ENCODE measurements at regions not wholly inside any gene's neighbourhood (a gene's known extent, or its start where the extent isn't known, plus 50 kb on each side); places are given as distances from the start of the nearest gene placed in this dataset.

- no peak for DNase-seq
Measured at GRCh38 chr20:39524371-39524911, 562.3 kb downstream of the DHX35 start.

GRCh38 chr20:39523405-39523804, 561.3 kb downstream of the DHX35 start:
- DNase-seq: no peak

GRCh38 chr20:39518654-39519053, 556.5 kb downstream of the DHX35 start:
- no peak for DNase-seq

- DNase-seq: no peak
Measured at GRCh38 chr20:39516964-39517363, 554.8 kb downstream of the DHX35 start.

GRCh38 chr20:39504710-39505094, 542.6 kb downstream of the DHX35 start:
- DNase-seq: no peak

- DNase-seq: no peak
Measured at GRCh38 chr20:39503902-39504709, 542.0 kb downstream of the DHX35 start.

- no peak for DNase-seq
Measured at GRCh38 chr20:39492223-39492797, 530.2 kb downstream of the DHX35 start.

- no peak for DNase-seq
Measured at GRCh38 chr20:39491711-39492110, 529.6 kb downstream of the DHX35 start.

GRCh38 chr20:39489986-39490560, 527.9 kb downstream of the DHX35 start:
- DNase-seq: no peak

GRCh38 chr20:39480276-39481043, 518.3 kb downstream of the DHX35 start:
- DNase-seq: no peak

GRCh38 chr20:39479196-39479810, 517.2 kb downstream of the DHX35 start:
- DNase-seq: no peak

- no peak for DNase-seq
Measured at GRCh38 chr20:39474879-39475278, 512.7 kb downstream of the DHX35 start.

GRCh38 chr20:39473536-39473935, 511.4 kb downstream of the DHX35 start:
- no peak for DNase-seq

- no peak for DNase-seq
Measured at GRCh38 chr20:39468703-39469102, 506.6 kb downstream of the DHX35 start.

- no peak for DNase-seq
Measured at GRCh38 chr20:39464238-39464637, 502.1 kb downstream of the DHX35 start.

- DNase-seq: no peak
Measured at GRCh38 chr20:39462416-39462945, 500.3 kb downstream of the DHX35 start.

GRCh38 chr20:39458452-39458851, 496.3 kb downstream of the DHX35 start:
- DNase-seq: no peak

GRCh38 chr20:39453890-39454289, 491.7 kb downstream of the DHX35 start:
- no peak for DNase-seq

GRCh38 chr20:39452583-39453340, 490.6 kb downstream of the DHX35 start:
- DNase-seq: no peak

- no peak for DNase-seq
Measured at GRCh38 chr20:39451386-39451785, 489.2 kb downstream of the DHX35 start.

GRCh38 chr20:39446397-39446796, 484.3 kb downstream of the DHX35 start:
- no peak for DNase-seq

GRCh38 chr20:39445095-39445494, 483.0 kb downstream of the DHX35 start:
- no peak for DNase-seq
